ENCODE measurements at regions not wholly inside any gene's neighbourhood (a gene's known extent, or its start where the extent isn't known, plus 50 kb on each side); places are given as distances from the start of the nearest gene placed in this dataset.

- H3K27ac Mint-ChIP-seq (ENCODE audit: unreplicated experiment) = no peak overlapping the region
- H3K27ac ChIP-seq (ENCODE audit: low read depth, low read length) = no peak overlapping the region
- H3K4me1 Mint-ChIP-seq (ENCODE audit: low read depth, unreplicated experiment) = peaks cover 11% of the 10 kb centered on the region
- DNase-seq (ENCODE audit: low read depth) (no peak), FAIRE-seq (no peak)
- H2AFZ ChIP-seq (ENCODE audit: low read depth, low read length) = no peak overlapping the region
- H3K4me1 ChIP-seq (ENCODE audit: insufficient read depth, low read length) = no peaks in the 10 kb centered on the region
- H3K9me3 Mint-ChIP-seq (ENCODE audit: unreplicated experiment) = no peaks in the 10 kb centered on the region
- no peak for TF ChIP-seq EZH2 (IDR thresholded peaks at IDR 0.05; ENCODE audit: insufficient read depth, low read length)
- no peak for TF ChIP-seq CTCF (IDR thresholded peaks at IDR 0.05; ENCODE audit: insufficient read depth, low read depth, low read length)
- no peaks in the 10 kb centered on the region for H3K79me2 ChIP-seq (ENCODE audit: insufficient read depth, low read length)
- H3K9ac ChIP-seq (ENCODE audit: low read length) = no peak overlapping the region
- H3K27me3 Mint-ChIP-seq (ENCODE audit: low read depth, unreplicated experiment) = no peaks in the 10 kb centered on the region
- H4K20me1 ChIP-seq (ENCODE audit: insufficient read depth, low read length) = no peaks in the 10 kb centered on the region
- no peak overlapping the region for H3K4me3 ChIP-seq (ENCODE audit: insufficient read depth, low read depth, low read length)
- H3K36me3 ChIP-seq (ENCODE audit: insufficient read depth, low read length) = no peaks in the 10 kb centered on the region
- no peaks in the 10 kb centered on the region for H3K27me3 ChIP-seq (ENCODE audit: insufficient read depth, low read length)
- H3K4me2 ChIP-seq (ENCODE audit: low read length) = no peak overlapping the region
- no peak overlapping the region for H3K4me3 Mint-ChIP-seq (ENCODE audit: unreplicated experiment)
- H3K36me3 Mint-ChIP-seq (ENCODE audit: low read depth, unreplicated experiment) = no peaks in the 10 kb centered on the region
- H3K9me3 ChIP-seq (ENCODE audit: insufficient read depth, low read depth, low read length) = peaks cover 3% of the 10 kb centered on the region
Measured at GRCh38 chr9:119044806-119045205, 324.4 kb downstream of the BRINP1 start.

DNA sequence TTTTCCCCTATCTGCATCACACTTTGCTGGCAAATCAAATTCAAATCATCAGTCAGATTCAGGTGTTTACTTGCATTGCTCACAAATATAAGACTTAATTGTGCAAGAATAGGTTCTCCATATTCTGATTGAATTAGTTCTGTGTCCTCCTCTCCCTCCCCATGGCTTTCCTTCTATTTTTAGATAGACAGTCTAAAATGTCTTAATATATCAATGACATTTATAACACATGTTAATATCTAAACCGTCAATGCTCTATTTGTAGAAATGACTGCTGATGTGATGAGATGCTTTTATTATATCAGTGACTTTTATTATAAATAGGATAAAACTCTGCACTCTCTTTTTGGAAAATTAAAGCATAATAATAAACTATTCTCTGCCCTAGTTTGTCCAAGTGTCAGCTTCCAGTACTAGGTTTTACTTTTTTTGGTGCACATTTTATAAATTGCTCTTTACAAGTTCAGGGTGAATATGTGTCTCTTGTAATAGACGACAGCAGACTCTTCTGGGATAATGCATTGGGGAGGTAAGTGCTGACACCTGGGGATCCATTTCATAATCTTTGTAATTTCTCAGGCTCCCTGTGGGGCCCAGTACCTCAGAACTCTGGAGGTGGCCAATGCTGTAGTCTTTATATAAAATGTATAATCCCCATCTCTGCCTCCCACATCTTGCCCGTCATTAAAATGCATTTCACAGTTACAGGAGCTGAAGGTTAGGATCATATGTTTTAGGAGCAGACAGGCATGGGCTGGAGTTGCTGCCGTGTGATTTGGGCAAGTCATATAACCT lies 321.5 kb downstream of the BRINP1 start:
- H3K27ac ChIP-seq (ENCODE audit: low read depth, low read length) = no peak overlapping the region
- H3K4me3 ChIP-seq (ENCODE audit: insufficient read depth, low read depth, low read length) = no peak overlapping the region
- no peak for DNase-seq (ENCODE audit: low read depth)
- H3K4me2 ChIP-seq (ENCODE audit: low read length) = no peak overlapping the region
- H3K4me1 Mint-ChIP-seq (ENCODE audit: low read depth, unreplicated experiment) = peaks cover 11% of the 10 kb centered on the region
- no peaks in the 10 kb centered on the region for H3K36me3 ChIP-seq (ENCODE audit: insufficient read depth, low read length)
- no peaks in the 10 kb centered on the region for H3K9me3 Mint-ChIP-seq (ENCODE audit: unreplicated experiment)
- no peaks in the 10 kb centered on the region for H3K4me1 ChIP-seq (ENCODE audit: insufficient read depth, low read length)
- H3K27ac Mint-ChIP-seq (ENCODE audit: unreplicated experiment) = no peak overlapping the region
- H3K9ac ChIP-seq (ENCODE audit: low read length) = no peak overlapping the region
- H3K36me3 Mint-ChIP-seq (ENCODE audit: low read depth, unreplicated experiment) = no peaks in the 10 kb centered on the region
- no peaks in the 10 kb centered on the region for H3K9me3 ChIP-seq (ENCODE audit: insufficient read depth, low read depth, low read length)
- no peak for FAIRE-seq
- no peaks in the 10 kb centered on the region for H4K20me1 ChIP-seq (ENCODE audit: insufficient read depth, low read length)
- H3K27me3 Mint-ChIP-seq (ENCODE audit: low read depth, unreplicated experiment) = no peaks in the 10 kb centered on the region
- H2AFZ ChIP-seq (ENCODE audit: low read depth, low read length) = no peak overlapping the region
- TF ChIP-seq EZH2 (IDR thresholded peaks at IDR 0.05; ENCODE audit: insufficient read depth, low read length) (no peak), CTCF (IDR thresholded peaks at IDR 0.05; ENCODE audit: insufficient read depth, low read depth, low read length) (no peak)
- no peaks in the 10 kb centered on the region for H3K79me2 ChIP-seq (ENCODE audit: insufficient read depth, low read length)
- no peaks in the 10 kb centered on the region for H3K27me3 ChIP-seq (ENCODE audit: insufficient read depth, low read length)
- H3K4me3 Mint-ChIP-seq (ENCODE audit: unreplicated experiment) = no peak overlapping the region

DNA sequence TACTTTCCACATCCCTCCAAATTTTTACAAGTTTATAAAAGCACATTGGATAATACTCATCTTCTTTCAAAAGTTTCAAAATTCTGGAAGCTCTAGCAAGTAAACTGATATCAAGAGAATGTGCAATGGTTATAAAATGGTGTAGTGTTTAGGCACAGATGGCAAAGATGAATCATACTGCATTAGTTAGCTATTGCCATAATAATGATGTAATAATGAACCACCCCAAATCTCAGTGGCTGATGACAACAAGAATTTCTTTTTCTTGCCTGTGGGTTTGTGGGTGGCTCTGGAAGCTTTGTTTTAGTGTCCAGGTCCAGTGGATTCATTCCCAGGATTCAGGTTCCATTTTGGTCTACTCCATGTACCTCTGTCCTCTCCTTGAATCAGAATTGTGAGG lies 319.0 kb downstream of the BRINP1 start:
- H3K27me3 Mint-ChIP-seq (ENCODE audit: low read depth, unreplicated experiment) = no peaks in the 10 kb centered on the region
- Histone ChIP-seq H3K9me3 (ENCODE audit: insufficient read depth, low read depth, low read length) (no peaks in the 10 kb centered on the region), H3K4me1 (ENCODE audit: insufficient read depth, low read length) (no peaks in the 10 kb centered on the region), H3K4me3 (ENCODE audit: insufficient read depth, low read depth, low read length) (no peak overlapping the region), H3K36me3 (ENCODE audit: insufficient read depth, low read length) (no peaks in the 10 kb centered on the region), H4K20me1 (ENCODE audit: insufficient read depth, low read length) (no peaks in the 10 kb centered on the region), H3K27me3 (ENCODE audit: insufficient read depth, low read length) (no peaks in the 10 kb centered on the region), H3K9ac (ENCODE audit: low read length) (no peak overlapping the region), H3K4me2 (ENCODE audit: low read length) (no peak overlapping the region), H3K79me2 (ENCODE audit: insufficient read depth, low read length) (no peaks in the 10 kb centered on the region), H2AFZ (ENCODE audit: low read depth, low read length) (no peak overlapping the region), H3K27ac (ENCODE audit: low read depth, low read length) (no peak overlapping the region)
- H3K4me3 Mint-ChIP-seq (ENCODE audit: unreplicated experiment) = no peak overlapping the region
- no peak for FAIRE-seq
- TF ChIP-seq EZH2 (IDR thresholded peaks at IDR 0.05; ENCODE audit: insufficient read depth, low read length) = no peak
- peaks cover 5% of the 10 kb centered on the region for H3K4me1 Mint-ChIP-seq (ENCODE audit: low read depth, unreplicated experiment)
- no peak overlapping the region for H3K27ac Mint-ChIP-seq (ENCODE audit: unreplicated experiment)
- no peaks in the 10 kb centered on the region for H3K9me3 Mint-ChIP-seq (ENCODE audit: unreplicated experiment)
- DNase-seq (ENCODE audit: low read depth) = peak; percentile 8
- no peaks in the 10 kb centered on the region for H3K36me3 Mint-ChIP-seq (ENCODE audit: low read depth, unreplicated experiment)

All from astrocyte (in vitro differentiated cells and primary cell).